BJ (cell line): ENCODE measurements at regions not wholly inside any gene's neighbourhood (a gene's known extent, or its start where the extent isn't known, plus 50 kb on each side); places are given as distances from the start of the nearest gene placed in this dataset.

ENCODE experiments used
- CTCF ChIA-PET: fragments of 350-600 bp; formaldehyde crosslinking; extraction: SDS; loops from one replicate; lab custom pipeline; 2021; ENCODE audit warnings: antibody characterized with exemption, inconsistent platforms; lab: Yijun Ruan, JAX
- POLR2A ChIA-PET: fragments of 300-600 bp; sonication (Branson Sonifier 250); formaldehyde crosslinking; extraction: SDS; loops from one replicate; lab custom pipeline; 2021; ENCODE audit warnings: antibody characterized with exemption; lab: Charles Lee
- DNase-seq: peaks from one replicate; pipeline ENCODE4 v3.0.0-alpha.2; 2011; ENCODE audit warnings: low read depth
- H3K27me3 ChIP-seq: 2 replicates; pipeline ENCODE4 v1.6.0; 2011; ENCODE audit warnings: low read length; ENCODE audit not compliant: control insufficient read depth, insufficient read depth
- H3K36me3 ChIP-seq: 2 replicates; pipeline ENCODE4 v1.5.1; 2011; ENCODE audit warnings: low read length; ENCODE audit not compliant: control insufficient read depth, insufficient read depth
- H3K4me3 ChIP-seq: 2 replicates; pipeline ENCODE4 v1.5.1; 2011; ENCODE audit warnings: low read depth, mild to moderate bottlenecking, control low read depth, low read length
- TF ChIP-seq, protein P1 (sequence below): IDR thresholded peaks from 2 replicates; pipeline ENCODE4 v1.5.1; 2011; ENCODE audit warnings: low read depth, mild to moderate bottlenecking, control low read depth, inconsistent platforms, low read length, moderate library complexity; ENCODE audit not compliant: insufficient read depth

DNA sequence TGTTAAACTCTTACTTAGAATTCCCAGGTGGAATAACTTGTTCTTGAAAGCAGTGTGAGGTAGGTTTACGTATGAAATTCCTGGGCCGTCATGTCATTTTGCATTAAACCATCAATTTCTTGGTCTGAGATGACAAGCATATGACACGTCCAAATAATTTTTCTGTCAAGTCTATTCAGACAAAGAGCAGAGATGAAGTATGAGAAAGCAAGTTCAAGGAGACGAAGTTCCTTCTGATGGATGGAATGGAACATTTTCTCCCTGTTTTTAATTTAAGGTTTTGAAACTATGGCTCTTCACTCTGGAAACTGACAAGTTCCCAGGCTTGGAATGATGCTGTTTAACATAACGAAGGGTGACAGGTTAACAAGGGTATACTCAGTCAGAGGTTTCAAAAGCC is 252.8 kb upstream of the SFRP2 start:
- TF ChIP-seq, protein P1, sequence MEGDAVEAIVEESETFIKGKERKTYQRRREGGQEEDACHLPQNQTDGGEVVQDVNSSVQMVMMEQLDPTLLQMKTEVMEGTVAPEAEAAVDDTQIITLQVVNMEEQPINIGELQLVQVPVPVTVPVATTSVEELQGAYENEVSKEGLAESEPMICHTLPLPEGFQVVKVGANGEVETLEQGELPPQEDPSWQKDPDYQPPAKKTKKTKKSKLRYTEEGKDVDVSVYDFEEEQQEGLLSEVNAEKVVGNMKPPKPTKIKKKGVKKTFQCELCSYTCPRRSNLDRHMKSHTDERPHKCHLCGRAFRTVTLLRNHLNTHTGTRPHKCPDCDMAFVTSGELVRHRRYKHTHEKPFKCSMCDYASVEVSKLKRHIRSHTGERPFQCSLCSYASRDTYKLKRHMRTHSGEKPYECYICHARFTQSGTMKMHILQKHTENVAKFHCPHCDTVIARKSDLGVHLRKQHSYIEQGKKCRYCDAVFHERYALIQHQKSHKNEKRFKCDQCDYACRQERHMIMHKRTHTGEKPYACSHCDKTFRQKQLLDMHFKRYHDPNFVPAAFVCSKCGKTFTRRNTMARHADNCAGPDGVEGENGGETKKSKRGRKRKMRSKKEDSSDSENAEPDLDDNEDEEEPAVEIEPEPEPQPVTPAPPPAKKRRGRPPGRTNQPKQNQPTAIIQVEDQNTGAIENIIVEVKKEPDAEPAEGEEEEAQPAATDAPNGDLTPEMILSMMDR = no peak
- ChIA-PET POLR2A (no interaction called here), CTCF (no interaction called here)
- H3K36me3 ChIP-seq = no peaks in the 10 kb centered on the region
- no peaks in the 10 kb centered on the region for H3K27me3 ChIP-seq
- no peak for DNase-seq
- H3K4me3 ChIP-seq = no peak overlapping the region

DNA sequence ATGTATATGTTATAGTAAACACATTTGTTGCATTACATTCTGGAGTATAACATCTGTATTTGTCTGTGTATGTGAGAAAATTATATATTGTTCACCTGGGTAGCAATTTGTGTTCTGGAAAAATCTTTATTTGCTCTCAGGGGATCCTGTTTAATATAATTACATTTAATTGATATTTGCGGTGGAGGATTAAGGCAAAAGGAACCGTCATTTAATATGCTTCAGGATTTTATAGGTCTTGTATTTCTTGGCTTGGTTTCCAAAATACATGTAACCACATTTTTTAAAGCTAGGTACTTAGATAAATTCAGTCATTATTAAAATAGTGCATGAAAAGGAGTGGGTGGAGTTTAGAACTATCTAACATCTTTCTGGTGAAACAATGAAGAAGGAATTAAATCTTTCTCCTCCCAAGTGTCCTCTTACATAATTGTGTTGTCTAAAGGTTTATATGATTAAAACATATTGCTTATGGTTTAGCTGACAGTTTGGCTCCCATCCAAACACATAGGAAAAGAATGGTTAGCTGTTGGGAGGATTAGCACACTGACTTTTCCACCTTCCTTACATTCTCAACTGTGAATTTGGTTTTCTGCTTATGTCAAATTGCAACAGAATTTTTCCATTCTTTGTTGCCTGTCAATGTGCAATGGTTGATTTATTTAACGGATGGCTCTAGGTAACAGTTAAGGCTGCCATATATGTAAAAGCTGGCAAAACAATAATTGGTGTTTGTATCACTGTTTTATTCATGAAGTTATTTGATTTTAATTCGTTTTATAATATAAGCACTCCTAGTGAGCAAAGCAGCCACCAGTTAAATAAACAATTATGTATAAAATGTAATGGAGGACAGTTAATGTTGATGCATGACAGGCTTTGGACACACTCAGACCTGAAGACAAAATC is 250.8 kb upstream of the SFRP2 start:
- POLR2A ChIA-PET = no interaction called here

DNA sequence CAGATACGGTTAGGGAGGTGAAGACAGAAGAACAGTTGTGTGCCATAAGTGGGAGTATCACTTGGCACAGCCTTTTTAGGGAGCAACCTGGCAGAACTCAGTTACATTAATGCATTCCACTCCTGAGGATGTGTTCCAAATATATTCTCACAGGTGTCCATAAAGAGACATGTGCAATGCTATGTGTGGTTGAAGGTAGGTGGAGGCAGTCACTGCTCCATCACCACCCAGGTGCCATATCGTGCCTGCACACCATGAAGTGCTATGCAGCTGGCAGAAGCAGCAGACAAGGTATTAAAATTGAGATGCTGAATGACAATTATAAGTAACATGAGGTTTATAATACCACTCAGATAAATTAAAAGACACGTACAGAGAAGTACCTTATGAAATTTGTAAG is 248.0 kb upstream of the SFRP2 start:
- POLR2A ChIA-PET = no interaction called here
- DNase-seq = no peak

More for the DNA sequence above, 250.8 kb upstream of the SFRP2 start:
- CTCF ChIA-PET = interaction anchor here (0.9 to 1.1 kb wide), 2 partner anchors 9 to 12 kb away, joined by 3 to 4 read pairs; no protein-coding TSS in a partner anchor
- no peaks in the 10 kb centered on the region for H3K27me3 ChIP-seq
- H3K4me3 ChIP-seq = no peak overlapping the region
- TF ChIP-seq, protein P1 = no peak
- no peaks in the 10 kb centered on the region for H3K36me3 ChIP-seq
- DNase-seq = no peak

DNA sequence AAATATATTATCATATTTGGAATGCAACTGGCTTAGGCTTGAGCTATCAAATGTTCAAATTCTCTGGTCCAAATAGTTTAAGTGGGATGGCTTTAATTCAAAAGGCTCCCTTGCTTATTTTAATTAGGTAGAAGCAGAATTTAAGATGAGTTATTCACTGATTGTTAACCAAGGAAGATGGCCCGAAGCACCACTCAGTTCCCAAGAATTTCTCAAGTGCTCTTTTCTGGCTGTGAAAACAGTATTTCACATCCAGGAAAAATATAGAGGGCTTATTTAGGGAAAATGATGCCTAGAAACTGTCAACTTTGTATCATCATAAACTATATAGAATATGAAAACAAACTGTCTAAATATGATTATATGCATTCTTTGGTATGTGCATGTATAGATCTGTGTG is 246.5 kb upstream of the SFRP2 start:
- TF ChIP-seq, protein P1 = no peak
- ChIA-PET CTCF (no interaction called here), POLR2A (no interaction called here)
- H3K4me3 ChIP-seq = no peak overlapping the region
- no peak for DNase-seq
- H3K36me3 ChIP-seq = no peaks in the 10 kb centered on the region
- H3K27me3 ChIP-seq = no peaks in the 10 kb centered on the region

More for the DNA sequence above, 248.0 kb upstream of the SFRP2 start:
- TF ChIP-seq, protein P1 = no peak
- no peaks in the 10 kb centered on the region for H3K36me3 ChIP-seq
- H3K27me3 ChIP-seq = no peaks in the 10 kb centered on the region
- no peak overlapping the region for H3K4me3 ChIP-seq
- CTCF ChIA-PET = interaction anchor here (0.6 to 1.1 kb wide), 2 partner anchors 10 to 101 kb away, joined by 3 to 4 read pairs; no protein-coding TSS in a partner anchor

DNA sequence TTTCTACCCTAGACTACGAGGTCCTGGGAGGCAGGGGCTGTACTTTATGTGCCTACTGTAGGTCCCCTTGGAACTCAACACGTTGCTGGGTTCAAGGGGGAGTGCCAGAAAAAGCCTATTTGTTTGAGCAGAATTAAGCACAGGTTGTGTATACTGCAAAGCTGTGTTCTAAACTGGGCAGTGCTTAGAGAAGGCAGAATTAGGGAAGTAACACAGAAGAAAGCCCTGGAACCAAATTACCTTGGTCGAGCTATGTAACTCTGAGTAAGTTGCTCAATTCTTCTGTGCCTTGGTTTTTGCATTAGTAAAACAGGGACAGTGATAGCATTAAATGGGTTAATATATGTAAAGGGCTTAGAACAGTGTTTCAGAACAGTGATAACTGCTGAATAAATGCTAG is 245.0 kb upstream of the SFRP2 start:
- Histone ChIP-seq H3K4me3 (no peak overlapping the region), H3K27me3 (no peaks in the 10 kb centered on the region), H3K36me3 (no peaks in the 10 kb centered on the region)
- no peak for DNase-seq
- POLR2A ChIA-PET = no interaction called here
- CTCF ChIA-PET = interaction anchor here (1.0 kb wide), 1 partner anchor 40 kb away, joined by 4 read pairs; no protein-coding TSS in a partner anchor
- TF ChIP-seq, protein P1 = no peak
